H9 (cell line): ENCODE measurements at regions not wholly inside any gene's neighbourhood (a gene's known extent, or its start where the extent isn't known, plus 50 kb on each side); places are given as distances from the start of the nearest gene placed in this dataset.

Experiments
- DNase-seq: peaks from one replicate; pipeline ENCODE4 v3.0.0-alpha.2; 2017
- H2AFZ ChIP-seq: one replicate; pipeline ENCODE4 v1.6.1; 2013; ENCODE audit warnings: mild to moderate bottlenecking, low read length, control low read depth, moderate library complexity
- H2AK5ac ChIP-seq: 2 replicates; pipeline ENCODE4 v1.6.1; 2013; ENCODE audit warnings: low read length, control low read depth, mixed read lengths; ENCODE audit not compliant: insufficient read length
- H2BK120ac ChIP-seq: one replicate; pipeline ENCODE4 v1.6.1; 2013; ENCODE audit warnings: low read depth, mild to moderate bottlenecking, low read length, control low read depth, inconsistent platforms; ENCODE audit not compliant: poor library complexity, severe bottlenecking
- H2BK12ac ChIP-seq: 2 replicates; pipeline ENCODE4 v1.6.1; 2013; ENCODE audit warnings: low read length, control low read depth, mixed read lengths, low read depth; ENCODE audit not compliant: insufficient read length
- H2BK15ac ChIP-seq: 2 replicates; pipeline ENCODE4 v1.6.1; 2013; ENCODE audit warnings: low read depth, low read length, control low read depth
- H2BK20ac ChIP-seq: one replicate; pipeline ENCODE4 v1.6.1; 2013; ENCODE audit warnings: low read depth, mild to moderate bottlenecking, low read length, control low read depth, inconsistent platforms; ENCODE audit not compliant: poor library complexity, severe bottlenecking
- H2BK5ac ChIP-seq: 2 replicates; pipeline ENCODE4 v1.6.1; 2013; ENCODE audit warnings: low read length, control low read depth, mixed read lengths; ENCODE audit not compliant: insufficient read length
- H3K14ac ChIP-seq: 2 replicates; pipeline ENCODE4 v1.6.1; 2013; ENCODE audit warnings: low read length, control low read depth; ENCODE audit not compliant: insufficient read depth
- H3K18ac ChIP-seq: 2 replicates; pipeline ENCODE4 v1.6.1; 2013; ENCODE audit warnings: low read depth, mild to moderate bottlenecking, mixed read lengths, low read length, control low read depth; ENCODE audit not compliant: insufficient read length
- H3K23ac ChIP-seq: 2 replicates; pipeline ENCODE4 v1.6.1; 2013; ENCODE audit warnings: low read length, control low read depth, mixed read lengths, low read depth; ENCODE audit not compliant: insufficient read length
- H3K23me2 ChIP-seq: 2 replicates; pipeline ENCODE4 v1.6.1; 2013; ENCODE audit warnings: low read depth, mild to moderate bottlenecking, mixed read lengths, low read length, control low read depth; ENCODE audit not compliant: insufficient read length, poor library complexity, severe bottlenecking
- H3K27ac ChIP-seq: 2 replicates; pipeline ENCODE4 v1.5.1; 2013; ENCODE audit warnings: low read length, control low read depth, mixed read lengths, low read depth; ENCODE audit not compliant: insufficient read length
- H3K27me3 ChIP-seq: 2 replicates; pipeline ENCODE4 v1.6.1; 2013; ENCODE audit warnings: low read length, control low read depth, inconsistent platforms; ENCODE audit not compliant: insufficient read depth
- H3K4ac ChIP-seq: 2 replicates; pipeline ENCODE4 v1.6.1; 2013; ENCODE audit warnings: low read depth, mild to moderate bottlenecking, control low read depth, inconsistent platforms, low read length, moderate library complexity
- H3K4me1 ChIP-seq: 2 replicates; pipeline ENCODE4 v1.6.1; 2013; ENCODE audit warnings: low read length, control low read depth, inconsistent platforms; ENCODE audit not compliant: insufficient read depth
- H3K4me2 ChIP-seq: 2 replicates; pipeline ENCODE4 v1.6.1; 2013; ENCODE audit warnings: low read length, control low read depth, mixed read lengths; ENCODE audit not compliant: insufficient read length, insufficient read depth
- H3K56ac ChIP-seq: 2 replicates; pipeline ENCODE4 v1.6.1; 2013; ENCODE audit warnings: low read depth, mild to moderate bottlenecking, mixed read lengths, low read length, control low read depth; ENCODE audit not compliant: insufficient read length
- H3K79me1 ChIP-seq: 2 replicates; pipeline ENCODE4 v1.6.1; 2013; ENCODE audit warnings: low read depth, mild to moderate bottlenecking, moderate library complexity, low read length, control low read depth, inconsistent platforms; ENCODE audit not compliant: insufficient read depth, poor library complexity, severe bottlenecking
- H3K79me2 ChIP-seq: 2 replicates; pipeline ENCODE4 v1.6.1; 2013; ENCODE audit warnings: low read length, control low read depth, inconsistent platforms; ENCODE audit not compliant: insufficient read depth
- H3K9ac ChIP-seq: 2 replicates; pipeline ENCODE4 v1.6.1; 2013; ENCODE audit warnings: low read length, control low read depth, mixed read lengths; ENCODE audit not compliant: insufficient read length; ENCODE audit errors: extremely low read depth
- H3K9me3 ChIP-seq: one replicate; pipeline ENCODE4 v1.6.1; 2013; ENCODE audit warnings: low read depth, low read length, inconsistent platforms; ENCODE audit not compliant: control insufficient read depth
- H3T11ph ChIP-seq: one replicate; pipeline ENCODE4 v1.6.1; 2013; ENCODE audit warnings: mild to moderate bottlenecking, low read length, control low read depth, inconsistent platforms
- H4K20me1 ChIP-seq: one replicate; pipeline ENCODE4 v1.6.1; 2013; ENCODE audit not compliant: control insufficient read depth, insufficient read length, insufficient read depth
- H4K5ac ChIP-seq: 2 replicates; pipeline ENCODE4 v1.6.1; 2013; ENCODE audit warnings: low read depth, mild to moderate bottlenecking, mixed read lengths, low read length, control low read depth; ENCODE audit not compliant: insufficient read length
- H4K8ac ChIP-seq: replicated peaks from 2 replicates; pipeline ENCODE4 v1.6.1; 2013; ENCODE audit warnings: low read length, control low read depth, mixed read lengths, low read depth; ENCODE audit not compliant: insufficient read length
- H4K91ac ChIP-seq: 2 replicates; pipeline ENCODE4 v1.6.1; 2013; ENCODE audit warnings: low read depth, mild to moderate bottlenecking, moderate library complexity, mixed read lengths, low read length, control low read depth; ENCODE audit not compliant: insufficient read length
- H3K27ac Mint-ChIP-seq, 3 experiments: 2 replicates in 2 of 3; 3 replicates in 1 of 3; pipeline ENCODE4 v1.8.0; 2020 to 2021; ENCODE audit warnings: mixed read lengths in 3 of 3, mild to moderate bottlenecking in 1 of 3, moderate library complexity in 1 of 3
- H3K27me3 Mint-ChIP-seq: 2 replicates; pipeline ENCODE4 v1.8.0; 2021; ENCODE audit warnings: low read depth, mild to moderate bottlenecking, moderate library complexity, mixed read lengths
- H3K36me3 Mint-ChIP-seq, 3 experiments: 2 replicates in 2 of 3; 3 replicates in 1 of 3; pipeline ENCODE4 v1.8.0; 2020 to 2021; ENCODE audit warnings: low read depth in 3 of 3, mixed read lengths in 3 of 3; ENCODE audit not compliant: insufficient read depth in 1 of 3
- H3K4me1 Mint-ChIP-seq, 2 experiments: 2 replicates each; pipeline ENCODE4 v1.8.0; 2020; ENCODE audit warnings: mixed read lengths in 2 of 2
- H3K4me3 Mint-ChIP-seq, 2 experiments: 2 replicates in 1 of 2; 3 replicates in 1 of 2; pipeline ENCODE4 v1.8.0; 2020 to 2021; ENCODE audit warnings: mild to moderate bottlenecking in 2 of 2, mixed read lengths in 2 of 2, moderate library complexity in 1 of 2
- H3K9me3 Mint-ChIP-seq, 2 experiments: 2 replicates in 1 of 2; 3 replicates in 1 of 2; pipeline ENCODE4 v1.8.0; 2020; ENCODE audit warnings: mild to moderate bottlenecking in 2 of 2, mixed read lengths in 2 of 2, moderate library complexity in 1 of 2
- CTCF ChIP-seq: fragments of 200-600 bp; sonication (generic); conservative IDR thresholded peaks from 3 replicates; pipeline ENCODE4 v1.8.0; 2021; ENCODE audit warnings: antibody characterized with exemption, mild to moderate bottlenecking
- WGBS: extraction: QIAGEN DNeasy Blood & Tissue Kit; methylation state at CpG from one replicate; pipeline ENCODE4 v1.1.7; 2013; ENCODE audit warnings: missing lambda C conversion rate, low lambda C conversion rate, mixed read lengths; ENCODE audit not compliant: insufficient read length; ENCODE audit errors: extremely low coverage; 5-methylcytosine and 5-hydroxymethylcytosine counted together

- H3K27me3 Mint-ChIP-seq = no peaks in the 10 kb centered on the region
- Histone ChIP-seq H3K79me2 (no peaks in the 10 kb centered on the region), H4K5ac (no peak overlapping the region), H3K79me1 (no peaks in the 10 kb centered on the region), H2BK120ac (no peak overlapping the region), H3T11ph (no peak overlapping the region), H3K4ac (no peak overlapping the region), H3K14ac (no peak overlapping the region), H2BK15ac (no peak overlapping the region), H2BK5ac (no peak overlapping the region), H2BK12ac (no peak overlapping the region), H3K56ac (no peak overlapping the region), H2AK5ac (no peak overlapping the region), H3K4me1 (no peaks in the 10 kb centered on the region; the same call in 1 of the 2 replicates), H3K4me2 (no peak overlapping the region), H4K20me1 (no peaks in the 10 kb centered on the region), H4K91ac (no peak overlapping the region), H3K27ac (no peak overlapping the region), H3K27me3 (no peaks in the 10 kb centered on the region), H2BK20ac (no peak overlapping the region), H2AFZ (no peak overlapping the region), H3K18ac (no peak overlapping the region), H4K8ac (no peak overlapping the region), H3K23ac (no peak overlapping the region), H3K9me3 (peaks cover 4% of the 10 kb centered on the region), H3K23me2 (no peaks in the 10 kb centered on the region), H3K9ac (no peak overlapping the region)
- peaks cover 5 to 8% of the 10 kb centered on the region in 2 experiments; a peak in 4 of 5 replicates for H3K9me3 Mint-ChIP-seq
- peaks cover 0 to 13% (median 0%) of the 10 kb centered on the region in 3 experiments; a peak in 3 of 7 replicates for H3K36me3 Mint-ChIP-seq
- no peak overlapping the region for H3K4me3 Mint-ChIP-seq
- no CpG with 5 or more reads among the region's 1 CpG for WGBS
- peaks cover 13 to 26% of the 10 kb centered on the region in 2 experiments for H3K4me1 Mint-ChIP-seq
- TF ChIP-seq CTCF = no peak
- DNase-seq = no peak
- peak overlapping the region in 1 of 3 experiments; percentile 12; a peak in 1 of 7 replicates for H3K27ac Mint-ChIP-seq
Measured at GRCh38 chr3:69441040-69441439, 55.2 kb upstream of the FRMD4B start.
